ENCODE measurements at regions not wholly inside any gene's neighbourhood (a gene's known extent, or its start where the extent isn't known, plus 50 kb on each side); places are given as distances from the start of the nearest gene placed in this dataset.
A peak's percentile ranks its signal among the peaks of the same experiment; 100 is the strongest.

DNA sequence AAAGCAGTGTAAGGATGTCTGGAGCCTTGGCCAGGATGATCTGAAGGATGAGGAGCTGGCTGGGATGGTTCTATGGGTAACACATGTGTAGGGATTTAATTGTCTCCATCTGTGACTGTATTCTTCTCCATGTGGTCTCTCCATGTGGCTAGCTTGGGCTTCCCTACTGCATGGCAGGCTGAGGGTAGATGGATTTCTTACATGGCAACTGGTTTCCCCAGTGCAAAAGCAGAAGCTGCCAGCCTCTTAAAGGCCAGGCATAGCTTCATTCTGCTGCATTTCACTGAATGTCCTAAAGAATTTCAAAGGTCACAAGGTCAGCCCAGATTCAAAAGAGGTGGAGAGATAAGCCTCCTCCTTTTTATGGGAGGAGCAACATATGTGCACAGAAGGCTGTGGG lies 61.7 kb downstream of the XCL2 start:
- Histone ChIP-seq H3K27me3 (no peaks in the 10 kb centered on the region), H3K4me3 (no peak overlapping the region), H3K27ac (peak overlapping the region; percentile 61 to 68), H3K36me3 (no peaks in the 10 kb centered on the region), H3K9me3 (no peaks in the 10 kb centered on the region), H3K4me1 (peaks cover 2 to 7% of the 10 kb centered on the region in 2 donors)
- DNase-seq (ENCODE audit: low spot score in 2 of 2): no peak
- TF ChIP-seq POLR2A (IDR thresholded peaks at IDR 0.05) (no peak), POLR2AphosphoS5 (IDR thresholded peaks at IDR 0.05) (no peak)
- TF ChIP-seq, protein P1, sequence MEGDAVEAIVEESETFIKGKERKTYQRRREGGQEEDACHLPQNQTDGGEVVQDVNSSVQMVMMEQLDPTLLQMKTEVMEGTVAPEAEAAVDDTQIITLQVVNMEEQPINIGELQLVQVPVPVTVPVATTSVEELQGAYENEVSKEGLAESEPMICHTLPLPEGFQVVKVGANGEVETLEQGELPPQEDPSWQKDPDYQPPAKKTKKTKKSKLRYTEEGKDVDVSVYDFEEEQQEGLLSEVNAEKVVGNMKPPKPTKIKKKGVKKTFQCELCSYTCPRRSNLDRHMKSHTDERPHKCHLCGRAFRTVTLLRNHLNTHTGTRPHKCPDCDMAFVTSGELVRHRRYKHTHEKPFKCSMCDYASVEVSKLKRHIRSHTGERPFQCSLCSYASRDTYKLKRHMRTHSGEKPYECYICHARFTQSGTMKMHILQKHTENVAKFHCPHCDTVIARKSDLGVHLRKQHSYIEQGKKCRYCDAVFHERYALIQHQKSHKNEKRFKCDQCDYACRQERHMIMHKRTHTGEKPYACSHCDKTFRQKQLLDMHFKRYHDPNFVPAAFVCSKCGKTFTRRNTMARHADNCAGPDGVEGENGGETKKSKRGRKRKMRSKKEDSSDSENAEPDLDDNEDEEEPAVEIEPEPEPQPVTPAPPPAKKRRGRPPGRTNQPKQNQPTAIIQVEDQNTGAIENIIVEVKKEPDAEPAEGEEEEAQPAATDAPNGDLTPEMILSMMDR (IDR thresholded peaks at IDR 0.05): no peak
- intact Hi-C loops (cut with DNase I; ENCODE audit: low total_unique reads): no loop called here

DNA sequence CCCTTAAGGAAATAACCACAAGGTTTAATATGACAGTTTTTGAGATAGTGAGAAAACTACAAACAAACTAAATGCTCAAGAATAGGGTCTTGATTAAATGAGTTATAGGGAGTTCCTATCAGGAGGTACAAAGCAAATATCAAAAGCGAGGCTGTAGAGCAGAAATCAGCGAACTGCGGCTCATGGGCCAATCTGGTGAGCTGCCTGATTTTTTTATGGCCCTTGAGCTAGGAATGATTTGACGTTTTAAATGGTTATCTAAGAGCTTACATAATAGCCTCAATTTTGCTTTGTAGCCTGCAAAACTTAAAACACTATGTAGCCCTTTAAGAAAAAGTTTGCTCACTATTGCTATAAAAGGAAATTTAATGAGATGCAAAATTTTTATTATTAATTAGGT lies 62.2 kb downstream of the XCL2 start:
- no peaks in the 10 kb centered on the region for H3K27me3 ChIP-seq
- H3K27ac ChIP-seq: peak overlapping the region in 1 of 2 donors; percentile 13
- no peak overlapping the region for H3K4me3 ChIP-seq
- DNase-seq (ENCODE audit: low spot score in 2 of 2): no peak
- H3K36me3 ChIP-seq: no peaks in the 10 kb centered on the region
- H3K9me3 ChIP-seq: no peaks in the 10 kb centered on the region
- TF ChIP-seq POLR2AphosphoS5 (IDR thresholded peaks at IDR 0.05) (no peak), POLR2A (IDR thresholded peaks at IDR 0.05) (no peak)
- TF ChIP-seq, protein P1 (IDR thresholded peaks at IDR 0.05): no peak
- intact Hi-C loops (cut with DNase I; ENCODE audit: low total_unique reads): no loop called here
- H3K4me1 ChIP-seq: peaks cover 4 to 7% of the 10 kb centered on the region in 2 donors

DNA sequence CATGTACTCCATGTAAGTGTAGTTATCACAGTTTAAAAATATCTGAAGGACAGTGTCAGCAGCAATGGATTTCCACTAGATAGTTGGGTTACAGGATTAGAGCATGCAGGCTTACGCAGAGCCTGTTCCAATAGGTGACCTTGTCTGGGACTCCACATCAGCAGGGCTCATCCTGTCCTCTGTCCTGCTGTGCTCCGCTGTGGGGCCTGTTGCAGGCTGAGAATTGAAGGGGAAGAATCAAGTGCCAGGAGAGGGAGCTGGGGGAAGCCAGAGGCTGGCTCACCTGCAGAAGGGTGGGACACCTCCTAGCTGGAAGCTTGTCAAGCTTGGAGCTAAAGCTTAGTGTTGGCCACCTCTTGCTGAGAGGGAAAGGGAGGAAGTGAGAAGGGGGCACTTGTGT lies 62.8 kb downstream of the XCL2 start:
- Histone ChIP-seq H3K27me3 (no peaks in the 10 kb centered on the region), H3K9me3 (no peaks in the 10 kb centered on the region), H3K27ac (peak overlapping the region in 1 of 2 donors; percentile 13), H3K4me1 (peaks cover 4 to 7% of the 10 kb centered on the region in 2 donors), H3K4me3 (no peak overlapping the region), H3K36me3 (no peaks in the 10 kb centered on the region)
- intact Hi-C loops (cut with DNase I; ENCODE audit: low total_unique reads): no loop called here
- no peak for TF ChIP-seq POLR2AphosphoS5 (IDR thresholded peaks at IDR 0.05)
- TF ChIP-seq POLR2A (IDR thresholded peaks at IDR 0.05): no peak
- DNase-seq (ENCODE audit: low spot score in 2 of 2): no peak

DNA sequence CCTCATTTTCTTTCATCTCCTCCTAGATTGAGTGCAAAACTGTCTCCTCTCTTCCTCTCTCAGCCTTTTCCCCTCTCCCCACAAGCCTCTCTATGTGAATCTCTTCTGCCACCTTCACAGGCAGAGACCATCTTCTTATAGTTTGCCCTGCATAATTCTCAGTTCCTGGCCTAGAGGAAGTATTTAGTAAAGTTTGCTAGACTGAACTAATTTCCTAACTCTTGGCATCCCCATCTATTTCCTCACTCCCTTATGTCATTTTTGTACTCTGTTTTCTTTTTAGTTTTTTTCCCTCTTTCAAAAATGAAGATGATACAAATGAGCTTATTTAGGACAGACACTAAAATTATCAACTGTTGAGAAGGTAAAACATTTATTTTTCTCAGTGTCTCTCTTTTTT lies 66.0 kb downstream of the XCL2 start:
- TF ChIP-seq, protein P1 (IDR thresholded peaks at IDR 0.05): no peak
- TF ChIP-seq POLR2AphosphoS5 (IDR thresholded peaks at IDR 0.05) (no peak), POLR2A (IDR thresholded peaks at IDR 0.05) (no peak)
- Histone ChIP-seq H3K4me3 (no peak overlapping the region), H3K9me3 (peaks cover 0 to 9% of the 10 kb centered on the region in 2 donors), H3K27me3 (no peaks in the 10 kb centered on the region), H3K36me3 (no peaks in the 10 kb centered on the region), H3K27ac (peak overlapping the region; percentile 37 to 82), H3K4me1 (peaks cover 0 to 4% of the 10 kb centered on the region in 2 donors)
- DNase-seq (ENCODE audit: low spot score in 2 of 2): no peak
- intact Hi-C loops (cut with DNase I; ENCODE audit: low total_unique reads): no loop called here

DNA sequence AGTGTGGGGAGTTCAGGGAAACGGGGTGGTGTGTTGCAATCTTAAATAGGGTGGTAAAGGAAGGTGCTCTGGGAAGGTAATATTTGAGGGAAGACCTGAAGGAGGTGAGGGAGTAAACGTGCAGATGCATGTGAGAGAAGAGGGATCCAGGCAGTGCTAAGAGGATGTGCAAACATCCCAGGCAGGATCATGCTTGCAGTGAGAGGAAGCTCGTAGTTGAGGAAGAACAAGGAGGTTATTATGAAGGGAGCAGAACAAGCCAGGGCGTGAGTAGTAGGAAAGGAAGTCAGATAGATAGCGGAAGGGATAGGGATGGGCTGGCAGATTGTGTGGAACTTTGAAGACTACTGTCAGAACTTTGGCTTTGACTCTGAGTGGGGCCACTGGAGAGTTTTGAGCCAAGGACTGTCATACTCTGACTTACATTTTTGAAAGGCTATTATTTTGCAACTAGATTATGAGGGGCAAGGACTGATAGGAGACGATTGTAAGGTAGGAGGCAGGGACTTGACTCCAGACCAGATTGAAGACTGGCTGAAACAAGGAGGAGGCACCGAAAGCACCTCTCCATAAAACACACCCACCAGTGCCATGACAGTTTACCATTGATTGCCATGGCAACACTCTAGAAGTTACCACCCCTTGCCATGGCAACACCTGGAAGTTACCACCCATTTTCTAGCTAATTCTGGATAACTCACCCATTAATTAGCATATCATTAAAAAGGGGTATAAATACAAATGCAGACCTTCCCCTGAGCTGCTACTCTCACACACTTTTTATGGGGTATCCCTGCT lies 67.0 kb downstream of the XCL2 start:
- Histone ChIP-seq H3K9me3 (peaks cover 0 to 9% of the 10 kb centered on the region in 2 donors), H3K27ac (peak overlapping the region; percentile 37 to 82), H3K27me3 (no peaks in the 10 kb centered on the region), H3K4me3 (no peak overlapping the region), H3K4me1 (peaks cover 0 to 4% of the 10 kb centered on the region in 2 donors), H3K36me3 (no peaks in the 10 kb centered on the region)
- TF ChIP-seq, protein P1 (IDR thresholded peaks at IDR 0.05): no peak
- TF ChIP-seq POLR2A (IDR thresholded peaks at IDR 0.05) (no peak), POLR2AphosphoS5 (IDR thresholded peaks at IDR 0.05) (no peak)
- DNase-seq (ENCODE audit: low spot score in 2 of 2): peak in 1 of 2 donors; percentile 22
- intact Hi-C loops (cut with DNase I; ENCODE audit: low total_unique reads): no loop called here
